Coronary artery (tissue), 2 donors: ENCODE measurements at regions not wholly inside any gene's neighbourhood (a gene's known extent, or its start where the extent isn't known, plus 50 kb on each side); places are given as distances from the start of the nearest gene placed in this dataset.

Source experiments
- DNase-seq: peaks from one replicate; pipeline ENCODE4 v3.0.0-alpha.2; 2017; ENCODE audit warnings: low spot score
- H3K27ac ChIP-seq, 2 donors: fragments of 200-600 bp; sonication (generic); one replicate each; pipeline ENCODE4 v1.5.1; 2016 to 2019
- H3K4me3 ChIP-seq: fragments of 200-600 bp; sonication (generic); 2 replicates; pipeline ENCODE4 v1.5.1; 2016; ENCODE audit warnings: mild to moderate bottlenecking, moderate library complexity
- TF ChIP-seq, protein P1 (sequence below): fragments of 200-600 bp; sonication (generic); IDR thresholded peaks from one replicate; pipeline ENCODE4 v1.5.1; 2019; ENCODE audit warnings: antibody characterized with exemption

DNA sequence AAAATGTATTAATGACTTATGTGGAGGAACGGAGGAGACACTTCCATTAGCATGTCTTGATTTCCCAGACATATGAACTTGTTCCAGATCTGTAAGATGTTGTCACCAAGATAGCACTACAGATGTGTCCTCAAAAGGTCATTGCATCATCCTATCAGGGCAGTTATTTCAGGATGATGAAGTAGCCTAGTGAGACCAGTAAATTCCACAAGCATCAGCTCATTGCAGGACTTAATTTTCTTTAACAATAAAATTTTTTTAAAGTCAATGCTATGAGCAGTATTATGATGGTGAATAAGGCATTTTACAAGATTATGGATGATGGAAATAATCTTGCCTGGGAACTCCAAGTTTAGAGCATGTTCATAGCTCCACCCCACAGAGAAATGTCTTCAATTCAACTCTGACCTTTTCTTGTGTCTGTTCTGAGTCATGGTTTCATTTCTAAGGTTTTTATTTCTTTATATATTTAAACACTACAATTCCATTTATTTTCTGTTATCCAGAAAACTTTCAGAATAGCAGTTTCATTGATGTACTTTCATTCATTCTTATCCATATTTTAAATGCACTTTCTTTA is 1203.3 kb upstream of the CELF2 start:
- TF ChIP-seq, protein P1, sequence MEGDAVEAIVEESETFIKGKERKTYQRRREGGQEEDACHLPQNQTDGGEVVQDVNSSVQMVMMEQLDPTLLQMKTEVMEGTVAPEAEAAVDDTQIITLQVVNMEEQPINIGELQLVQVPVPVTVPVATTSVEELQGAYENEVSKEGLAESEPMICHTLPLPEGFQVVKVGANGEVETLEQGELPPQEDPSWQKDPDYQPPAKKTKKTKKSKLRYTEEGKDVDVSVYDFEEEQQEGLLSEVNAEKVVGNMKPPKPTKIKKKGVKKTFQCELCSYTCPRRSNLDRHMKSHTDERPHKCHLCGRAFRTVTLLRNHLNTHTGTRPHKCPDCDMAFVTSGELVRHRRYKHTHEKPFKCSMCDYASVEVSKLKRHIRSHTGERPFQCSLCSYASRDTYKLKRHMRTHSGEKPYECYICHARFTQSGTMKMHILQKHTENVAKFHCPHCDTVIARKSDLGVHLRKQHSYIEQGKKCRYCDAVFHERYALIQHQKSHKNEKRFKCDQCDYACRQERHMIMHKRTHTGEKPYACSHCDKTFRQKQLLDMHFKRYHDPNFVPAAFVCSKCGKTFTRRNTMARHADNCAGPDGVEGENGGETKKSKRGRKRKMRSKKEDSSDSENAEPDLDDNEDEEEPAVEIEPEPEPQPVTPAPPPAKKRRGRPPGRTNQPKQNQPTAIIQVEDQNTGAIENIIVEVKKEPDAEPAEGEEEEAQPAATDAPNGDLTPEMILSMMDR = no peak
- no peak for DNase-seq
- H3K27ac ChIP-seq = no peak overlapping the region
- no peak overlapping the region for H3K4me3 ChIP-seq

DNA sequence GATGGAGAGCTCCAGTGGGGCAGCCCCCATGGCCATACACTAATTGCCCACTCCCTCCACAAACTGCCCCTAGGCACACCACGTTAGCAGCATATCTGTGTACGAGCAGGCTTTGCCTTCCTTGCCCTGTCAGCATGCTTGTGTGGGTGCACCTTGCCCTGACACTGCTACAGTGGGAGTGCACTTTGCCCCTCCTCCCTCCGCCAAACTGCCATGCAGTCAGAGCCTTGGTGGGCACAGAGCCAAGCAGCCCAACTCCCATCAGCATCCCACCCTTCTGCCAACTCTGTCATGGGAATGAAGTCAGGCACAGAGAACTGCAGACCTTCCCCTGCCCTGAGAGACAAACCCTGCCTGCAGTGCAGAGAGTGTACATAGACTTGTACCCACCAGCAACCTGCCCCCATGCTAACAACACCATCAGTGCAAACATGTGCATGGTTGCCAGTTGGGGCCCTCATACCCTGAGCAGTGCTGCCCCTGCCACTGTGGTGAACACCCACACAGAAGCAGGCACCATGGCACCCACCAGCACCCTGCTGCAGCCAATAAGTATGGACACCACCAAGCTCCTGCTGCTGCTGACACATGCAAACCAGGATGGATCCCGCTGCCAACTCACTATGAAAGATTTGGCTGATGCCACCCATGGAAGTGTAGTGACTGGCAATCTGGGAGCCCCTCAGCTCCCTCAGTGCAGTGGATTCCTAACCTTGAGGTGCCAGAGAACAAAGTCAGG is 1197.7 kb upstream of the CELF2 start:
- DNase-seq = no peak
- TF ChIP-seq, protein P1 = no peak
- Histone ChIP-seq H3K27ac (no peak overlapping the region), H3K4me3 (no peak overlapping the region)

DNA sequence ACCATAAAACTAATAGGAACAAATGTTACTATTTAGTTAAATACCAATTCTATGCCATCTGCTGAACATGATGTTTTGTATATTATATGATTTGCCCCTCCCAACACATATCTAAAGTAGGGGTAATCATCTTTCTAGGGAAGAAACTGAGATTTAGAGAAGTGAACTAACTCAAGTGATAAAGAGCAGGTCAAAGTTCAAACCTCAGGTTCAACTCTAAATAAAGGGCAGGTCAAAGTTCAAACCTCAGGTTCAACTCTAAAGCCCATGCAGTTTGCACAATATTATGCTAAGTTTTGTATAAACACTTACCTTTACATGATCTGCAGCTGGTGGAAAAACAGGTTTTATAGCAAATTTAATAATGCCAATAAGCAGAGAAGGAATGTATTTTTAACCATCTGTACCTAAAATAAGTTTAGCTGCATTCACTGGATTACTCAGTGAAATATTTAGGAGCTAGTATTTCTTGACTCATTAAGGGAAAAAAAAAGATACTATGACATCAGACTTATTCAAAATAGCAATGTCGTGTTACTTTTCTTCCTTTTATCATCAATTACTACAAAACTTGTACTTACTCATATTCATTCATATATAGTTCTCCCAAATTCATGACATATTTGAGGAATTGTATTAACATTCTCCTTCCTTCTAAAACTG is 1194.3 kb upstream of the CELF2 start:
- no peak overlapping the region for H3K4me3 ChIP-seq
- H3K27ac ChIP-seq = no peak overlapping the region
- no peak for DNase-seq
- TF ChIP-seq, protein P1 = no peak

DNA sequence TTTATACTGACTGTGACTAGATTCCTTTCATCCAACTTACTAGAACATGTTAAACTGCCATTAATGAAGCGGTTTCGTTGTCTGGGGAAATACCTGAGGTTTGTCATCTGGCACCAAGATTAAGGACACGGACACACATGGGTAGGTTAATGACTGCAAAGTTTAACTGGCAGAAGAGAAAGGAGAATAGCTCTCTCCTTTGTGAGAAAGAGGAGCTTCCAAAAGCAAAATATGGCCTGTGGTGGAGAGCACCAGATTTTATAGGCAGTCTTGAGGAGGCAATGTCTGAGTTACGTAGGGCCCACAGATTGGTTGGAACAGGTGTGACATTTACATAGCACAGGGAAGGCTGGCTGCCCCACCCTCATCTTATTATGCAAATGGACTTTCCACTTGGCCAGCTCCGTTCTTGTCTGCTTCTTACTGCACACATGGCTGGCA is 1193.0 kb upstream of the CELF2 start:
- TF ChIP-seq, protein P1 = no peak
- DNase-seq = no peak
- Histone ChIP-seq H3K4me3 (no peak overlapping the region), H3K27ac (no peak overlapping the region)

DNA sequence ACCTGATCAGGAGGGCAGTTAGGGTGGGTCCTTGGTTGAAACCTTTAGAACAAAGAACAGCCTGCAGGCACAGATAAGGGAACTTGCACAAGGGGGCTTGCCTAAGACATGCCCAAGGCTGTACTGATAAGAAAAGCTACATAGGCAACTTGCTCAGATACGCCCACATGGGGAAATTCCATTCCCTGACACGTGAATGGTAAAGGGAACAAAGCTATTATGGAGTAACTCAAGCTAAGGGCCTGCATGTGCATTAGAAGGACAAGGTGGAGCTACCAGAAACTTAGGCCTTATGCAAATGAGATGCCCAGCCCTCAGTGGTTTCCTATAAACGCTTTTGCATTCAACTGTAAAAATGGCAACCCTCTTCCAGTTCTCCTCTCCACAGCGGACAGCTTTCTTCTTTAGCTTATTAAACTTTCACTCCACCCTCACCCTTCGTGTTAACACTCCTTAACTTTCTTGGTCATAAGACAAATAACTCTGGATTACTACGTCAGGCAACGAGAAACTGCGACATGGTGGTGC is 1192.1 kb upstream of the CELF2 start:
- DNase-seq = no peak
- Histone ChIP-seq H3K27ac (no peak overlapping the region), H3K4me3 (no peak overlapping the region)
- TF ChIP-seq, protein P1 = no peak

DNA sequence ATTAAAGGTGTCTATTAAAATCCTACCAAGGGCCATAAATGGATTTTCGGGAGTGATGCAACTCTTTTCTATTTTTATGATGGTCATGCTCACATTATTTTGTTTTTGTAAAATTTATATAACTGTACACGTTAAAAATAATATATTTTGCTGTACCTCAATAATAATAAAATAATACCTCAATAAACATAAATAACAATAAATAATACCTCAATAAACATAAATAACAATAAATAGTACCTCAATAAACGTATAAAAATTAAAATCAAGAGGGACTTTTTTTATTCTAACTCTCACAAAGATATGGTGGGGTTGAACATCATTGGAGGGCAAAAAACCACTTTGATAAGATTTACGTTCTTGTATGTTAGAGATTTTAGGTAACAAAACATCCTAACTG is 1189.6 kb upstream of the CELF2 start:
- Histone ChIP-seq H3K4me3 (no peak overlapping the region), H3K27ac (no peak overlapping the region)
- TF ChIP-seq, protein P1 = no peak
- no peak for DNase-seq
